ENCODE measurements at regions not wholly inside any gene's neighbourhood (a gene's known extent, or its start where the extent isn't known, plus 50 kb on each side); places are given as distances from the start of the nearest gene placed in this dataset.

DNA sequence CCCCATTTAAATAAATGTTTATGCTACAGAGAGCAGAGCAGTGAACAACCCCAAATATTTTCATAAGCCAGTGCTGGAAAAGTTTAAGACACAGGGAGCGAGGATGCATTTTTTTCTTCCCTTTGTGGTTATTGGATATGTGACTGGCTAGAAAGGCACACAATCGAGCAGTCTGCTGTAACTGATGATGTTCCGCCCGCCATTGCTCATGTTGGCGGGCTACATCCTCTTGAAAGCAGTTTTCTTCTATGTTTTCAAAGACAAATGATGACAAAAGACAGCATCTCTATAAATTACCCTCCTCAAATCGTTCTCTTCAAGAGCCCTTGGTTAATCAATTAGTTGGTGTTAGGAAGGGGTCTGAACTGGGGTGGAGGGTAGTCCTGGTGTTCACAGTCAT lies 269.8 kb downstream of the SKAP2 start:
- TF ChIP-seq HDGF (IDR thresholded peaks at IDR 0.05; ENCODE audit: borderline replicate concordance) (no peak), BHLHE40 (IDR thresholded peaks at IDR 0.05; ENCODE audit: borderline replicate concordance) (no peak), ZNF384 (IDR thresholded peaks at IDR 0.05) (no peak), TARDBP (IDR thresholded peaks at IDR 0.05) (no peak), ELF4 (IDR thresholded peaks at IDR 0.05) (no peak)
- DNase-seq (ENCODE audit: extremely low spot score), result no peak
- ChIA-PET POLR2A (no interaction called here), CTCF (interaction anchor here (0.6 kb wide), 1 partner anchor 589 kb away, joined by 4 read pairs; no protein-coding TSS in a partner anchor)

DNA sequence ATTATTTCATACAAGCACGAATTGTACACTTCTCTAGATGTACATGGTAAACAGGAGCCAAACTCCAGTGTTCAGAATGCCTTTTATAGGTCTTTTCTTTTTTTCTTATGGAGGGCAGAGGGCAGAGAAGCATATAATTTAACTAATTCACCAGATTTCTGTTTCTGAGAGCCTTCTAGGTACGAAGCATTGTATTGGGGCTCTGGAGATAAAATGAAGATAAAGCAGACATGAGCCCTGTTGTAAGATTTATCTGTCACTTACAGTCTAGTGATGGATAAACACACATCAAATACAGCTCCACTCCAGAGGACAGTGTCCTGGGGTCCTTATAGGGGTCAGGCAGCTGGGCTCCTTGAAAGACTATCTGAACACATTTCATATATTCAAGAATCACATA lies 265.5 kb downstream of the SKAP2 start:
- POLR2A ChIA-PET, result no interaction called here
- CTCF ChIA-PET, result no interaction called here
- TF ChIP-seq FOXA1 (IDR thresholded peaks at IDR 0.05) (no peak), SUZ12 (IDR thresholded peaks at IDR 0.05) (no peak), LEF1 (IDR thresholded peaks at IDR 0.05; ENCODE audit: borderline replicate concordance) (no peak), NFRKB (IDR thresholded peaks at IDR 0.05) (no peak), FOXM1 (IDR thresholded peaks at IDR 0.05; ENCODE audit: borderline replicate concordance) (no peak), FOXK2 (IDR thresholded peaks at IDR 0.05) (no peak), ARNT (IDR thresholded peaks at IDR 0.05) (no peak), HDGF (IDR thresholded peaks at IDR 0.05; ENCODE audit: borderline replicate concordance) (no peak), SP1 (IDR thresholded peaks at IDR 0.05) (no peak), ELF4 (IDR thresholded peaks at IDR 0.05) (no peak), TARDBP (IDR thresholded peaks at IDR 0.05) (no peak)
- no peak for DNase-seq (ENCODE audit: extremely low spot score)

DNA sequence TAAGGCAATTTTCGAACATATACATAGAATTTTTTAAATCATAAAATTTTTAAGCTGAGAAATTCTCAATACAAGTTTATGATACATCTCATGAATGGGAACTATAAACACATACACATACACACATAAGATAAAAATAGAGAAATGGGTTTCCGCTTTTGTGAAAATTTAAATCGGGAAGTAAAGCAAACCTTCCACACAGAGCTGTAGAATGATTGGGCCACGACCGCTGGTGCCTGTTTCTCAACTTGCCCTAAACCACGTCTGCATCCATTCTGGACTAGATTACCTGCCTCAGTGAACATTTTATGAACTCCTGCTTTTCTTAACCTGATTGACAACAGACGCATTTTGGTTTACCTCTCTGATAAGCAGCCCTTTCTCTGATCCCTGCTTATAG lies 264.4 kb downstream of the SKAP2 start:
- CTCF ChIA-PET, result no interaction called here
- POLR2A ChIA-PET, result no interaction called here
- no peak for DNase-seq (ENCODE audit: extremely low spot score)
- TF ChIP-seq SUZ12 (IDR thresholded peaks at IDR 0.05), result no peak
- TF ChIP-seq LEF1 (IDR thresholded peaks at IDR 0.05; ENCODE audit: borderline replicate concordance), result no peak
- TF ChIP-seq ARNT (IDR thresholded peaks at IDR 0.05), result no peak
- TF ChIP-seq, protein P1, sequence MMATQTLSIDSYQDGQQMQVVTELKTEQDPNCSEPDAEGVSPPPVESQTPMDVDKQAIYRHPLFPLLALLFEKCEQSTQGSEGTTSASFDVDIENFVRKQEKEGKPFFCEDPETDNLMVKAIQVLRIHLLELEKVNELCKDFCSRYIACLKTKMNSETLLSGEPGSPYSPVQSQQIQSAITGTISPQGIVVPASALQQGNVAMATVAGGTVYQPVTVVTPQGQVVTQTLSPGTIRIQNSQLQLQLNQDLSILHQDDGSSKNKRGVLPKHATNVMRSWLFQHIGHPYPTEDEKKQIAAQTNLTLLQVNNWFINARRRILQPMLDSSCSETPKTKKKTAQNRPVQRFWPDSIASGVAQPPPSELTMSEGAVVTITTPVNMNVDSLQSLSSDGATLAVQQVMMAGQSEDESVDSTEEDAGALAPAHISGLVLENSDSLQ (IDR thresholded peaks at IDR 0.05), result no peak
- TF ChIP-seq CTBP1 (IDR thresholded peaks at IDR 0.05; ENCODE audit: borderline replicate concordance), result no peak
- TF ChIP-seq ZNF384 (IDR thresholded peaks at IDR 0.05), result no peak
- no peak for TF ChIP-seq SP1 (IDR thresholded peaks at IDR 0.05)
- no peak for TF ChIP-seq L3MBTL2 (conservative IDR thresholded peaks at IDR 0.05)
- TF ChIP-seq HDGF (IDR thresholded peaks at IDR 0.05; ENCODE audit: borderline replicate concordance), result no peak
- TF ChIP-seq FOXM1 (IDR thresholded peaks at IDR 0.05; ENCODE audit: borderline replicate concordance), result no peak
- no peak for TF ChIP-seq ELF4 (IDR thresholded peaks at IDR 0.05)
- no peak for TF ChIP-seq FOXA1 (IDR thresholded peaks at IDR 0.05)

DNA sequence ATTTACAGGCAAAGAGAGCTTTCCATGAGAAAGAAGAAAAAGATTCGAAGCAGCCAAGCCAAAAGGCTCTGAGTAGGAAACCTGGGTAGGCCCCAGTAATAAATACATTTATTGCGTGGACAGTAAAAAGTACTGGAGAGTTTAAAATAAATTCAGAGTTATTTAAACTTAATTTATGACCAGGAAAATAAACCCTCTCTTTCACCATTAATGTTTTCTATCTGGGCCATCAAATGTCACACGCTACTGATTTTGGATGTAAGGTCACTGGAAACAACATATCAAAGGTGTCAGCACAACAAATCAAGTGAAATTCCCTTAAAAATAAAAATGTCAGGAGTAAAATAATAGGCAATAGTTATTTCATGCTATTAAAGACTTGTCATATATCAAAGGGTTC lies 264.0 kb downstream of the SKAP2 start:
- TF ChIP-seq, protein P1 (IDR thresholded peaks at IDR 0.05), result peak; percentile 47
- TF ChIP-seq L3MBTL2 (conservative IDR thresholded peaks at IDR 0.05), result no peak
- ChIA-PET CTCF (no interaction called here), POLR2A (no interaction called here)
- DNase-seq (ENCODE audit: extremely low spot score), result no peak

DNA sequence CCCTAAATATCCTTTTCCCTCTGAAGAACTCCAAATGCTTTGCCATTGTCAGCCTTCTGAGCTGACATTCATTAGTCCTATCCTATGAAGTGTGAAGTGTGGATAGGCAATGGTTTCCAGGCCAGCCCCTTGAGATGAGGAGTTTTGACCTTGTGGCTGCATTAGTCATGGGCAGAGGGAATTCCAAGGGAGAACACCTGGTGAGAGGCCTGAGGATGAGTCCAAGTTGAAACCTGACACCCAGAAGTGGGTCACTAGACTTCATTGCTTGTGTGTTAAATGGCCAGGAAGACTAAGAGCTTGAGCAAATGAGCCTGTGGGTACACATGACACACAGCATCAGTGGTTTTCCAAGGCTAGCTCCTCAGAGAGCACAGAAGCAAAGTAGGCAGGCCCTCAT lies 260.8 kb downstream of the SKAP2 start:
- CTCF ChIA-PET, result interaction anchor here (0.8 kb wide), 1 partner anchor 20 kb away, joined by 3 read pairs; no protein-coding TSS in a partner anchor
- TF ChIP-seq TARDBP (IDR thresholded peaks at IDR 0.05) (no peak), FOXK2 (IDR thresholded peaks at IDR 0.05) (no peak), HDGF (IDR thresholded peaks at IDR 0.05; ENCODE audit: borderline replicate concordance) (no peak), ARNT (IDR thresholded peaks at IDR 0.05) (no peak), FOXM1 (IDR thresholded peaks at IDR 0.05; ENCODE audit: borderline replicate concordance) (no peak), BHLHE40 (IDR thresholded peaks at IDR 0.05; ENCODE audit: borderline replicate concordance) (no peak), LEF1 (IDR thresholded peaks at IDR 0.05; ENCODE audit: borderline replicate concordance) (no peak), ELF4 (IDR thresholded peaks at IDR 0.05) (no peak), SP1 (IDR thresholded peaks at IDR 0.05) (no peak), CTBP1 (IDR thresholded peaks at IDR 0.05; ENCODE audit: borderline replicate concordance) (no peak), FOXA1 (IDR thresholded peaks at IDR 0.05) (no peak), L3MBTL2 (conservative IDR thresholded peaks at IDR 0.05) (no peak), ZNF384 (IDR thresholded peaks at IDR 0.05) (no peak)
- TF ChIP-seq, protein P1 (IDR thresholded peaks at IDR 0.05), result no peak
- POLR2A ChIA-PET, result no interaction called here
- no peak for DNase-seq (ENCODE audit: extremely low spot score)

DNA sequence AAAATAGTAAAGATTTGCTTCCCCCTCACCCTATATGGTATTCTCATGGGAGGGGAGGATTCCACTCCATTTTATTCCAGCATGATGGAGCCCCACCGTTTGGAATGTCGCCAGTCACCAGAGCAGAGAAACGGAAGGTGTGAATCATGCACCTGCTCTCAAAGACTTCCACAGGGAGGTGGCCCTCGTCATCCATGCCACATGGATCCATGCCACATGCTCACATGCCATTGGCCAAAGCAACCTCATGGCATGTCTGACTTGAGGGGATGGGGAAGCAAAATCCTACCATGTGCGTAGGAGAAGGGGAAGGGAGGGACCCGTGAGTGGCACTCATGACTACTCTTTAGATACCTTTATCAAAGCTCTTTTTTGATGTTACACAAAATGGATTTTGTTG lies 256.0 kb downstream of the SKAP2 start:
- ChIA-PET POLR2A (no interaction called here), CTCF (interaction anchor here (1.0 kb wide), 1 partner anchor 15 kb away, joined by 3 read pairs; no protein-coding TSS in a partner anchor)
- no peak for TF ChIP-seq L3MBTL2 (conservative IDR thresholded peaks at IDR 0.05)
- no peak for TF ChIP-seq FOXM1 (IDR thresholded peaks at IDR 0.05; ENCODE audit: borderline replicate concordance)
- TF ChIP-seq BHLHE40 (IDR thresholded peaks at IDR 0.05; ENCODE audit: borderline replicate concordance), result no peak
- TF ChIP-seq HDGF (IDR thresholded peaks at IDR 0.05; ENCODE audit: borderline replicate concordance), result no peak
- no peak for DNase-seq (ENCODE audit: extremely low spot score)

DNA sequence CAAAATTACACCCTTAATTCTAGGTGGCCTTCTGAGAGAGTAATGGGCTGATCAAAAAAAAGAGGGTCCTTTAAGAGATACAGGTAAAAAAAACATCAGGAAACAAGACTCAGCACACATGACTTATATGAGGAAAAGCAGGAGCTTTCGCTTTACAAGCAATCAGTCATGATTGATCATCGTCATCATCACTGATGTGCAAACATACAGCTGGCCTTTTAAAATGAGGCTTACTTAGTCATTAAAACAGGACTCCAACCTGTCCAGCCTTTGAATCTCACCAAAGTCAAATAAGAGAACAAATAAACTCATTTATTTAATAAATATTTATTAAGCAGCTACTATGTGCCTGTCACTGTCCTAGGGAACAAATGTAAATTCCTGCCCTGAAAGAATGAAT lies 255.3 kb downstream of the SKAP2 start:
- TF ChIP-seq FOXA1 (IDR thresholded peaks at IDR 0.05) (no peak), NFRKB (IDR thresholded peaks at IDR 0.05) (no peak), SUZ12 (IDR thresholded peaks at IDR 0.05) (no peak), BHLHE40 (IDR thresholded peaks at IDR 0.05; ENCODE audit: borderline replicate concordance) (no peak), FOXM1 (IDR thresholded peaks at IDR 0.05; ENCODE audit: borderline replicate concordance) (no peak)
- ChIA-PET POLR2A (interaction anchor here (0.9 kb wide), 1 partner anchor 13 kb away, joined by 3 read pairs; no protein-coding TSS in a partner anchor), CTCF (interaction anchor here (1.0 kb wide), 1 partner anchor 15 kb away, joined by 3 read pairs; no protein-coding TSS in a partner anchor)
- no peak for DNase-seq (ENCODE audit: extremely low spot score)

Data from HEK293T (cell line).